GM12865 (cell line): ENCODE measurements at regions not wholly inside any gene's neighbourhood (a gene's known extent, or its start where the extent isn't known, plus 50 kb on each side); places are given as distances from the start of the nearest gene placed in this dataset.

Source experiments
- DNase-seq: peaks from one replicate; pipeline ENCODE4 v3.0.0; 2010; ENCODE audit warnings: low read depth
- H3K4me3 ChIP-seq: 2 replicates; pipeline ENCODE4 v1.5.1; 2011; ENCODE audit warnings: mild to moderate bottlenecking, low read depth, low read length, control low read depth
- CTCF ChIP-seq: IDR thresholded peaks from 2 replicates; pipeline ENCODE4 v1.5.1; 2011; ENCODE audit warnings: low read length, control low read depth, low read depth, inconsistent platforms; ENCODE audit not compliant: insufficient read depth; ENCODE audit errors: missing control alignments

GRCh38 chr15:87618203-87618725, 638.3 kb downstream of the NTRK3 start:
- TF ChIP-seq CTCF = no peak
- no peak overlapping the region for H3K4me3 ChIP-seq
- DNase-seq = no peak

- DNase-seq = no peak
- H3K4me3 ChIP-seq = no peak overlapping the region
- TF ChIP-seq CTCF = no peak
Measured at GRCh38 chr15:87614704-87615103, 641.8 kb downstream of the NTRK3 start.

GRCh38 chr15:87610366-87610765, 646.2 kb downstream of the NTRK3 start:
- no peak overlapping the region for H3K4me3 ChIP-seq
- no peak for TF ChIP-seq CTCF
- DNase-seq = no peak

GRCh38 chr15:87609894-87610293, 646.6 kb downstream of the NTRK3 start:
- TF ChIP-seq CTCF = no peak

GRCh38 chr15:87609474-87609873, 647.1 kb downstream of the NTRK3 start:
- no peak for TF ChIP-seq CTCF
- no peak overlapping the region for H3K4me3 ChIP-seq
- DNase-seq = no peak

More at GRCh38 chr15:87609894-87610293, 646.6 kb downstream of the NTRK3 start:
- H3K4me3 ChIP-seq = no peak overlapping the region
- no peak for DNase-seq

- DNase-seq = no peak
- no peak for TF ChIP-seq CTCF
- H3K4me3 ChIP-seq = no peak overlapping the region
Measured at GRCh38 chr15:87608238-87609028, 648.1 kb downstream of the NTRK3 start.
